ENCODE measurements at regions not wholly inside any gene's neighbourhood (a gene's known extent, or its start where the extent isn't known, plus 50 kb on each side); places are given as distances from the start of the nearest gene placed in this dataset.

GRCh38 chr11:105298630-105299029 lies 159.1 kb upstream of the CARD18 start:
- no peak for TF ChIP-seq POLR2A (IDR thresholded peaks at IDR 0.05)
- TF ChIP-seq, protein P1, sequence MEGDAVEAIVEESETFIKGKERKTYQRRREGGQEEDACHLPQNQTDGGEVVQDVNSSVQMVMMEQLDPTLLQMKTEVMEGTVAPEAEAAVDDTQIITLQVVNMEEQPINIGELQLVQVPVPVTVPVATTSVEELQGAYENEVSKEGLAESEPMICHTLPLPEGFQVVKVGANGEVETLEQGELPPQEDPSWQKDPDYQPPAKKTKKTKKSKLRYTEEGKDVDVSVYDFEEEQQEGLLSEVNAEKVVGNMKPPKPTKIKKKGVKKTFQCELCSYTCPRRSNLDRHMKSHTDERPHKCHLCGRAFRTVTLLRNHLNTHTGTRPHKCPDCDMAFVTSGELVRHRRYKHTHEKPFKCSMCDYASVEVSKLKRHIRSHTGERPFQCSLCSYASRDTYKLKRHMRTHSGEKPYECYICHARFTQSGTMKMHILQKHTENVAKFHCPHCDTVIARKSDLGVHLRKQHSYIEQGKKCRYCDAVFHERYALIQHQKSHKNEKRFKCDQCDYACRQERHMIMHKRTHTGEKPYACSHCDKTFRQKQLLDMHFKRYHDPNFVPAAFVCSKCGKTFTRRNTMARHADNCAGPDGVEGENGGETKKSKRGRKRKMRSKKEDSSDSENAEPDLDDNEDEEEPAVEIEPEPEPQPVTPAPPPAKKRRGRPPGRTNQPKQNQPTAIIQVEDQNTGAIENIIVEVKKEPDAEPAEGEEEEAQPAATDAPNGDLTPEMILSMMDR (IDR thresholded peaks at IDR 0.05) = no peak

Data from lower leg skin (tissue), 3 donors.